ENCODE measurements at regions not wholly inside any gene's neighbourhood (a gene's known extent, or its start where the extent isn't known, plus 50 kb on each side); places are given as distances from the start of the nearest gene placed in this dataset.
A peak's percentile ranks its signal among the peaks of the same experiment; 100 is the strongest.

GRCh38 chr1:185645162-185645640 lies 89.0 kb upstream of the HMCN1 start:
- no peak for DNase-seq

- no peak for DNase-seq
Measured at GRCh38 chr1:185644531-185644930, 89.7 kb upstream of the HMCN1 start.

GRCh38 chr1:185636848-185637247 lies 97.3 kb upstream of the HMCN1 start:
- no peak for DNase-seq

GRCh38 chr1:185634704-185635103 lies 99.5 kb upstream of the HMCN1 start:
- DNase-seq = no peak

- no peak for DNase-seq
Measured at GRCh38 chr1:185632659-185633423, 101.3 kb upstream of the HMCN1 start.

GRCh38 chr1:185631843-185632242 lies 102.3 kb upstream of the HMCN1 start:
- no peak for DNase-seq

- no peak for DNase-seq
Measured at GRCh38 chr1:185627761-185628501, 106.3 kb upstream of the HMCN1 start.

- DNase-seq = no peak
Measured at GRCh38 chr1:185627171-185627570, 107.0 kb upstream of the HMCN1 start.

- no peak for DNase-seq
Measured at GRCh38 chr1:185626344-185626743, 107.8 kb upstream of the HMCN1 start.

- no peak for DNase-seq
Measured at GRCh38 chr1:185610954-185611353, 123.2 kb upstream of the HMCN1 start.

- no peak for DNase-seq
Measured at GRCh38 chr1:185608177-185608576, 126.0 kb upstream of the HMCN1 start.

GRCh38 chr1:185603158-185603557 lies 131.0 kb upstream of the HMCN1 start:
- DNase-seq = no peak

GRCh38 chr1:185601189-185601588 lies 133.0 kb upstream of the HMCN1 start:
- no peak for DNase-seq

- no peak for DNase-seq
Measured at GRCh38 chr1:185600641-185601040, 133.6 kb upstream of the HMCN1 start.

- no peak for DNase-seq
Measured at GRCh38 chr1:185598332-185598731, 135.9 kb upstream of the HMCN1 start.

- peak; percentile 4 for DNase-seq
Measured at GRCh38 chr1:185595835-185596667, 138.1 kb upstream of the HMCN1 start.

GRCh38 chr1:185594786-185595410 lies 139.3 kb upstream of the HMCN1 start:
- no peak for DNase-seq

- no peak for DNase-seq
Measured at GRCh38 chr1:185593271-185593670, 140.9 kb upstream of the HMCN1 start.

- no peak for DNase-seq
Measured at GRCh38 chr1:185585770-185586169, 148.4 kb upstream of the HMCN1 start.

GRCh38 chr1:185581961-185582725 lies 152.0 kb upstream of the HMCN1 start:
- DNase-seq = no peak

GRCh38 chr1:185581020-185581419 lies 153.2 kb upstream of the HMCN1 start:
- no peak for DNase-seq

- no peak for DNase-seq
Measured at GRCh38 chr1:185578293-185578692, 155.9 kb upstream of the HMCN1 start.
